AG09319 (cell line): ENCODE measurements at regions not wholly inside any gene's neighbourhood (a gene's known extent, or its start where the extent isn't known, plus 50 kb on each side); places are given as distances from the start of the nearest gene placed in this dataset.

Source experiments
- DNase-seq: peaks from one replicate; pipeline ENCODE4 v3.0.0-alpha.2; 2010; ENCODE audit warnings: low read depth; ENCODE audit errors: extremely low read depth
- TF ChIP-seq, protein P1 (sequence below): IDR thresholded peaks from 2 replicates; pipeline ENCODE4 v1.5.1; 2011; ENCODE audit warnings: low read depth, mild to moderate bottlenecking, inconsistent platforms, low read length, moderate library complexity

DNA sequence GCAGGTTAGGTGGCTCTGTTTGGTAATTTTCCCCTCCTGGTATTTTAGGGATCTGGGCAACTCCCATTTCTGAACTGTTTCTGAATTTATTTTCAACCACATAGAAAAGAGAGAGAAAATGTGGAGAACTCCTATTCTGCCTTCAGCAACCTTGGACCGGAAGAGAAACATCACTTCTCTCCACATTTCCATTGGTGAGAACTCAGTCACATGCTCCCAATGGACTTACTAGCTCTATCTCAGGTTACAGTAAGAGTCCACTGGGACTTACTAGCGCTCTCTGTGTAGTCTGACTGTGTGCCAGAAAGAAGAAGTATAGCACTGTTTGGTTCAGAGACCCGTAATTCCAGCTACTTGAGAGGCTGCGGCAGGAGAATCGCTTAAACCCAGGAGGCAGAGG, 383.2 kb downstream of the DUSP6 start:
- TF ChIP-seq, protein P1, sequence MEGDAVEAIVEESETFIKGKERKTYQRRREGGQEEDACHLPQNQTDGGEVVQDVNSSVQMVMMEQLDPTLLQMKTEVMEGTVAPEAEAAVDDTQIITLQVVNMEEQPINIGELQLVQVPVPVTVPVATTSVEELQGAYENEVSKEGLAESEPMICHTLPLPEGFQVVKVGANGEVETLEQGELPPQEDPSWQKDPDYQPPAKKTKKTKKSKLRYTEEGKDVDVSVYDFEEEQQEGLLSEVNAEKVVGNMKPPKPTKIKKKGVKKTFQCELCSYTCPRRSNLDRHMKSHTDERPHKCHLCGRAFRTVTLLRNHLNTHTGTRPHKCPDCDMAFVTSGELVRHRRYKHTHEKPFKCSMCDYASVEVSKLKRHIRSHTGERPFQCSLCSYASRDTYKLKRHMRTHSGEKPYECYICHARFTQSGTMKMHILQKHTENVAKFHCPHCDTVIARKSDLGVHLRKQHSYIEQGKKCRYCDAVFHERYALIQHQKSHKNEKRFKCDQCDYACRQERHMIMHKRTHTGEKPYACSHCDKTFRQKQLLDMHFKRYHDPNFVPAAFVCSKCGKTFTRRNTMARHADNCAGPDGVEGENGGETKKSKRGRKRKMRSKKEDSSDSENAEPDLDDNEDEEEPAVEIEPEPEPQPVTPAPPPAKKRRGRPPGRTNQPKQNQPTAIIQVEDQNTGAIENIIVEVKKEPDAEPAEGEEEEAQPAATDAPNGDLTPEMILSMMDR = no peak
- DNase-seq = no peak

GRCh38 chr12:88960213-88960878, 380.1 kb upstream of the KITLG start:
- no peak for DNase-seq

GRCh38 chr12:88958946-88959345, 378.7 kb upstream of the KITLG start:
- DNase-seq = no peak
- TF ChIP-seq, protein P1 = no peak

More at GRCh38 chr12:88960213-88960878, 380.1 kb upstream of the KITLG start:
- TF ChIP-seq, protein P1 = no peak

DNA sequence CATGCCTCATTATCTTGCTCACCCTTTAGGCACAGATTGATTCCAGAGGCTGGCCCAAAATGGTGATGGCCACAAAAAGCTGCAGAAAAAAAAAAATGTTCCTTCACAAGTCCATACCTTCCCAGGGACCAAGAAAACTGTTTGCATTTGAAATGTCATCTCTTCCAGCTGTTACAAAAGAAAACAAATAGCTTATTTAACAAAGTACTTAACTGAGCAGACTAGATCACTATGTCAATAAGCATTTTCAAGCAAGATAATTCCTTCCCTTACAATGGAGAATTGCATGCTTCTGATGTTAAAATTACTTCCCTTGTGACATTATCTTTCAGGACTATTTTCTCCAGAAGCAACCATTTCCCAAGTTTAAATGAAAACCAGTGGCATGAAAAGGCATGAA, 377.9 kb upstream of the KITLG start:
- TF ChIP-seq, protein P1 = no peak
- no peak for DNase-seq

- no peak for DNase-seq
- TF ChIP-seq, protein P1 = no peak
Measured at GRCh38 chr12:88957358-88957757, 377.1 kb upstream of the KITLG start.

DNA sequence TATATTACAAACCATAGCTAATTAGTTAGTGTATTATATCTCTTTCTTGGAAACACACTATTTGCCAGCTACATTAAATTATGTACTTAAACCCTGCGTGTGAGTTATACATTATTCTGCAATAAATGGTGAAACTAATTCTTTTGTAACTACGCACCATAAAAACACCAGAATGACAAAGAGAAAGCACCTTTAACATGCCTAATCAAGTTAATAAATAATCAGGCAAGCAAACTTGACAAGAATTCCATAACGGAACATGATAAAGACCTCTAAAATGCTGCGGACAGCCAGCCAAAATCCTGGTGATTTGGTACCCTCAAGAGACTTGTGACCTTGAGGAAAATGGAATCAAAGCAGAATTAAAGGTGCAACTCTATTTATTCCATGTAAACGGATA, 375.3 kb upstream of the KITLG start:
- no peak for DNase-seq
- TF ChIP-seq, protein P1 = no peak

- TF ChIP-seq, protein P1 = no peak
- DNase-seq = no peak
Measured at GRCh38 chr12:88953029-88953586, 372.8 kb upstream of the KITLG start.
